Neural crest cell (in vitro differentiated cells): ENCODE measurements at regions not wholly inside any gene's neighbourhood (a gene's known extent, or its start where the extent isn't known, plus 50 kb on each side); places are given as distances from the start of the nearest gene placed in this dataset.

Experiments
- DNase-seq: peaks from one replicate; pipeline ENCODE4 v3.0.0; 2021; ENCODE audit warnings: low read depth, mixed read lengths, low spot score
- H3K27ac Mint-ChIP-seq: one replicate; pipeline ENCODE4 v1.8.0; 2021; ENCODE audit warnings: mild to moderate bottlenecking, mixed read lengths; ENCODE audit not compliant: unreplicated experiment
- H3K27me3 Mint-ChIP-seq: 2 replicates; pipeline ENCODE4 v1.8.0; 2021; ENCODE audit warnings: low read depth, mild to moderate bottlenecking, mixed read lengths
- H3K36me3 Mint-ChIP-seq: 2 replicates; pipeline ENCODE4 v1.8.0; 2021; ENCODE audit warnings: low read depth, mild to moderate bottlenecking, mixed read lengths
- H3K4me1 Mint-ChIP-seq: 2 replicates; pipeline ENCODE4 v1.8.0; 2021; ENCODE audit warnings: mixed read lengths
- H3K4me3 Mint-ChIP-seq: one replicate; pipeline ENCODE4 v1.8.0; 2021; ENCODE audit warnings: mild to moderate bottlenecking, mixed read lengths
- H3K9me3 Mint-ChIP-seq: 2 replicates; pipeline ENCODE4 v1.8.0; 2021; ENCODE audit warnings: mixed read lengths
- TF ChIP-seq, protein P1 (sequence below): fragments of 200-600 bp; sonication (generic); conservative IDR thresholded peaks from 2 replicates; pipeline ENCODE4 v1.5.0; 2021; ENCODE audit warnings: antibody characterized with exemption, mild to moderate bottlenecking

DNA sequence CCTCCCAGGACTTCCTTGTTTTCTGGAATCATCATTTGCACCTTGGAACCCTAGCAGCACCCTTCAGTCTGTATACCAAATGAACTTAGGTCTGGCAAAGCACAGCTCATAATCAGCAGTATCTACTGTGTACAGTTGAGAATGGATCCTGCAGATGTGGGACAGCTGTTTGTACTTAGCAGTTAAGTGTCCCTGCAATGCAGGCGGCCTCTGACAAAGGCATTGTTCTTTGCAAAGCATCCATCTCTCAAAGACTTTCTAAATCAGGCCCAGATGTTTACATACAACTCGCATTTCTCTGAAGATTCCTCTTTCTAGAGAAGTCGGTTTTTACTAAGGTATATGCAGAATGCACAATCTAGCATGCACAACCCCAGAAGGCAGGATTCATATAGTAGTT is 170.5 kb upstream of the RBM19 start:
- H3K9me3 Mint-ChIP-seq, result no peaks in the 10 kb centered on the region
- DNase-seq, result no peak
- no peaks in the 10 kb centered on the region for H3K4me1 Mint-ChIP-seq
- H3K36me3 Mint-ChIP-seq, result no peaks in the 10 kb centered on the region
- H3K27ac Mint-ChIP-seq, result no peak overlapping the region
- TF ChIP-seq, protein P1, sequence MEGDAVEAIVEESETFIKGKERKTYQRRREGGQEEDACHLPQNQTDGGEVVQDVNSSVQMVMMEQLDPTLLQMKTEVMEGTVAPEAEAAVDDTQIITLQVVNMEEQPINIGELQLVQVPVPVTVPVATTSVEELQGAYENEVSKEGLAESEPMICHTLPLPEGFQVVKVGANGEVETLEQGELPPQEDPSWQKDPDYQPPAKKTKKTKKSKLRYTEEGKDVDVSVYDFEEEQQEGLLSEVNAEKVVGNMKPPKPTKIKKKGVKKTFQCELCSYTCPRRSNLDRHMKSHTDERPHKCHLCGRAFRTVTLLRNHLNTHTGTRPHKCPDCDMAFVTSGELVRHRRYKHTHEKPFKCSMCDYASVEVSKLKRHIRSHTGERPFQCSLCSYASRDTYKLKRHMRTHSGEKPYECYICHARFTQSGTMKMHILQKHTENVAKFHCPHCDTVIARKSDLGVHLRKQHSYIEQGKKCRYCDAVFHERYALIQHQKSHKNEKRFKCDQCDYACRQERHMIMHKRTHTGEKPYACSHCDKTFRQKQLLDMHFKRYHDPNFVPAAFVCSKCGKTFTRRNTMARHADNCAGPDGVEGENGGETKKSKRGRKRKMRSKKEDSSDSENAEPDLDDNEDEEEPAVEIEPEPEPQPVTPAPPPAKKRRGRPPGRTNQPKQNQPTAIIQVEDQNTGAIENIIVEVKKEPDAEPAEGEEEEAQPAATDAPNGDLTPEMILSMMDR, result no peak
- peaks cover 59% of the 10 kb centered on the region for H3K27me3 Mint-ChIP-seq
- no peak overlapping the region for H3K4me3 Mint-ChIP-seq

DNA sequence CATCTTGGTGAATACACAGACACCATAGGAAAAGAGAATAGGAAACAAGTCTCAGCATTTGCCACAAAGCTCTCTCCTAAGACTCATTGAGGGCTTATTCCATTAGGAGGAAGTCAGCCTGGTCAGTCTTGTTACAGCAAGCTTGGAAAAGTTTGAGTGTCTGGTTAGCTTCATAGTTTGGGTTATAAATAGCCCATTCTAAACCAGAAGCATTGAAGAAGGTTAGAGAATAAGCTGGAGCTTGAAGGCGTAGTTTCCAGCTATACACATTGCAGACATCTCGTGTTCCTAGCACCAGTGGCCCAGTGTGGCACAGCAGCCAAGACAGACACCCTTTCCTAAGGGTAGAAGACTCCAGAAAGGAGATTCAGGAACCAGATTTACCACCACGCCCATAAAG is 168.8 kb upstream of the RBM19 start:
- H3K27me3 Mint-ChIP-seq, result peaks cover 63% of the 10 kb centered on the region
- H3K27ac Mint-ChIP-seq, result no peak overlapping the region
- TF ChIP-seq, protein P1, result no peak
- H3K36me3 Mint-ChIP-seq, result no peaks in the 10 kb centered on the region
- no peaks in the 10 kb centered on the region for H3K4me1 Mint-ChIP-seq
- H3K9me3 Mint-ChIP-seq, result no peaks in the 10 kb centered on the region
- no peak overlapping the region for H3K4me3 Mint-ChIP-seq
- DNase-seq, result no peak

DNA sequence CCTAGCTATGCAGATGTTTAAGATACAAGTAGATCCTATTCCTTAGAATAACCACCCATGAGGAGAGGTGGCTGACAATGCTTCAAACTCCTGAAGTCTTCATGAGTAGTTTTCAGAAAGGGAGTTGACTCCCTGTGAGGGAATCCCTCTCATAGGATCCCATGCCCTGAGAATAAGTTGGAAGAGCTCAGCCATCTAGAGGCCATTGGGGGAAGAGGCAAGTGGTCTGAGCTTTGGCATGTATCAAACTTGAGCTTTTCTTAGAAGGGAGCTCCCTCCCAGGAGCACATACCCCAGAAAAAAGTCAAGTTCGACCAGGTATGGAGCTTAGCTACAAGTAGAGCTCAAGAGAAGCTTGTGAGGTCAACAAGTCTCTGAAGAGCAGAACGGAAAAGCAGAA is 165.7 kb upstream of the RBM19 start:
- TF ChIP-seq, protein P1, result no peak
- H3K27me3 Mint-ChIP-seq, result peaks cover 73% of the 10 kb centered on the region
- H3K27ac Mint-ChIP-seq, result no peak overlapping the region
- no peak for DNase-seq
- H3K4me3 Mint-ChIP-seq, result no peak overlapping the region
- no peaks in the 10 kb centered on the region for H3K9me3 Mint-ChIP-seq
- H3K4me1 Mint-ChIP-seq, result no peaks in the 10 kb centered on the region
- H3K36me3 Mint-ChIP-seq, result no peaks in the 10 kb centered on the region

DNA sequence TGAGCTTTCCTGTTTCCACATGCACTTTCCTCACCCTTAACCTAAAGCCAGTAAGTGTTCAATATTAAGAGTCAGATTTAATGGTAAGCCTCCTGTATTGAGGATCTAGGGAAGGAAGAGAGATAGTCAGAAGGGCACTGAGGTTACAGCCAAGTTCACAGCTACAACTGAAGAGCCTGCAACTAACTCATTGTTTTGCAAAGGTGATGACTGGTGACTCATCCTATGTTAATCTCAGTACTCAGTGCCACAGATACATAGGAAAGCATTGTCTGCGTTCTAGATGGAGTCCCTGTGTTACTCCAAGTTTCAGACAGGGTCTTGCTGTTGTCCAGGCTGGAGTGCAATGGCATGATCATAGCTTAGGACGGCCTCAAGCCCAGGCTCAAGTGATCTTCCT is 157.0 kb upstream of the RBM19 start:
- Mint-ChIP-seq H3K27ac (no peak overlapping the region), H3K36me3 (no peaks in the 10 kb centered on the region), H3K27me3 (peaks cover 76% of the 10 kb centered on the region), H3K9me3 (no peaks in the 10 kb centered on the region), H3K4me1 (no peaks in the 10 kb centered on the region), H3K4me3 (no peak overlapping the region)
- TF ChIP-seq, protein P1, result no peak
- no peak for DNase-seq

DNA sequence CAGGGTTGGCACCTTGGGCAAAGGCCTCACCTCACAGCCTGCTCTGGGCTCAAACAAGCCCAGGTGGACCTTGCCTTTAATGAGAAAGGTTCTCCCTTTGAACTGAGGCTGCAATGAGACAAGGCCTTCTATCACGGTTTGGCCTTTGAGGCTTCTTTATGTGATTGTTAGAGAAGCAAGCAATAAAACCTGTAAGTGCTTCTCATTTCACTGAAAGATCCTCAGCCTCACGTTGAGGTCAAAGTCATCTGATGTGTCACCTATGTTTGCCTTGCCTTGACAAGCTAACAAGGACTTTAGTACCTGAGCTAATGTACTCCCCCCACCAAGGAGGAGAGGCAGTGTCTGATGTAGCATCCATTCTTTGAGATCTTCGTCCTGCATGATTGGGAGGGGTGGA is 155.9 kb upstream of the RBM19 start:
- Mint-ChIP-seq H3K27ac (no peak overlapping the region), H3K4me3 (no peak overlapping the region), H3K27me3 (peaks cover 76% of the 10 kb centered on the region), H3K9me3 (no peaks in the 10 kb centered on the region), H3K36me3 (no peaks in the 10 kb centered on the region), H3K4me1 (no peaks in the 10 kb centered on the region)
- TF ChIP-seq, protein P1, result no peak
- no peak for DNase-seq

DNA sequence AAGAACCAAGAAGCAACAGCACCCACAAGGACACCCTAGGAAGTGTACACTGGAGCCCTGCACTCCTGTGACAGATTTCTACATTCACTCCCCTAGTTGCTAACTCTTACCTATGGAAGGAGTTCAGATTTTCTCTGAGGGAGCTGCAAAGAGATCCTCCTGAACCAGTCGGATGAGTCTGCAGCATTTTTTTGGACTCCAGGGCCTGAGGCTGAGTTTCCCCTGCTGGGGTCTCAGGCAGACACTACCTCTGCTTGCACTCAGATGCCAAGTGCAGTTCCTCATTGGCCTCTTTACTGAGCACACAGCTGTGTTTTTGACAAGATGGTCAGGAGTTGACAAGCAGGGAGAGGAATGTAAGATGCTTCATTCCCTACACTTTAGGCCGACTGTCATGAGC is 153.2 kb upstream of the RBM19 start:
- TF ChIP-seq, protein P1, result no peak
- H3K36me3 Mint-ChIP-seq, result no peaks in the 10 kb centered on the region
- no peaks in the 10 kb centered on the region for H3K4me1 Mint-ChIP-seq
- H3K27ac Mint-ChIP-seq, result no peak overlapping the region
- no peaks in the 10 kb centered on the region for H3K9me3 Mint-ChIP-seq
- no peak overlapping the region for H3K4me3 Mint-ChIP-seq
- peaks cover 65% of the 10 kb centered on the region for H3K27me3 Mint-ChIP-seq
- no peak for DNase-seq
